Sigmoid colon (tissue), 6 donors: ENCODE measurements at regions not wholly inside any gene's neighbourhood (a gene's known extent, or its start where the extent isn't known, plus 50 kb on each side); places are given as distances from the start of the nearest gene placed in this dataset.

Experiments used
- DNase-seq: peaks from one replicate; pipeline ENCODE4 v3.0.0-alpha.2; 2019
- H3K27ac ChIP-seq, 4 donors: fragments of 200-600 bp; sonication (generic); one replicate each; pipeline ENCODE4 v1.5.1; 2016 to 2019; ENCODE audit warnings: mild to moderate bottlenecking in 1 of 4
- H3K27me3 ChIP-seq, 3 donors: fragments of 200-600 bp; sonication (generic); one replicate each; pipeline ENCODE4 v1.5.1; 2019; ENCODE audit warnings: mild to moderate bottlenecking in 1 of 3
- H3K36me3 ChIP-seq, 4 donors: fragments of 200-600 bp; sonication (generic); one replicate each; pipeline ENCODE4 v1.5.1; 2016 to 2019
- H3K4me1 ChIP-seq, 4 donors: fragments of 200-600 bp; sonication (generic); one replicate each; pipeline ENCODE4 v1.5.1; 2017 to 2019
- H3K4me3 ChIP-seq, 4 donors: fragments of 200-600 bp; sonication (generic); one replicate each; pipeline ENCODE4 v1.5.1; 2017 to 2019; ENCODE audit warnings: mild to moderate bottlenecking in 2 of 4, moderate library complexity in 1 of 4
- H3K9me3 ChIP-seq, 4 donors: fragments of 200-600 bp in 3 of 4; sonication (generic) in 3 of 4; one replicate each; pipeline versions ENCODE4 v1.5.1 to v1.6.1; 2013 to 2019
- CTCF ChIP-seq, 4 experiments: fragments of 450-650 bp in 3 of 4; fragments of 200-600 bp in 1 of 4; IDR thresholded peaks; one replicate each; pipeline ENCODE4 v1.5.1; 2016 to 2019; ENCODE audit warnings: antibody characterized with exemption in 4 of 4, mild to moderate bottlenecking in 3 of 4, moderate library complexity in 2 of 4
- EP300 ChIP-seq, 4 donors: sonication (generic); formaldehyde crosslinking; IDR thresholded peaks; one replicate each; pipeline ENCODE4 v1.6.1; 2017; ENCODE audit warnings: antibody characterized with exemption in 4 of 4
- POLR2A ChIP-seq, 2 donors: fragments of 450-650 bp; IDR thresholded peaks; one replicate each; pipeline ENCODE4 v1.6.1; 2016; ENCODE audit warnings: antibody characterized with exemption in 2 of 2, mild to moderate bottlenecking in 2 of 2, moderate library complexity in 2 of 2
- POLR2AphosphoS5 ChIP-seq, 4 donors: sonication (generic); formaldehyde crosslinking; IDR thresholded peaks; one replicate each; pipeline ENCODE4 v1.6.1; 2017; ENCODE audit warnings: antibody characterized with exemption in 4 of 4
- WGBS, 2 donors: extraction: QIAGEN DNeasy Blood & Tissue Kit; methylation state at CpG; one replicate each; pipeline ENCODE4 v1.1.7; 2013; 5-methylcytosine and 5-hydroxymethylcytosine counted together
- intact Hi-C: fragments of 100-400 bp; cut with DNase I; formaldehyde crosslinking; loops from one replicate; pipeline ENCODE4 v1.15.1; 2023
- donor health status: healthy with polysubstance abuse.
- donor health status: healthy.

DNA sequence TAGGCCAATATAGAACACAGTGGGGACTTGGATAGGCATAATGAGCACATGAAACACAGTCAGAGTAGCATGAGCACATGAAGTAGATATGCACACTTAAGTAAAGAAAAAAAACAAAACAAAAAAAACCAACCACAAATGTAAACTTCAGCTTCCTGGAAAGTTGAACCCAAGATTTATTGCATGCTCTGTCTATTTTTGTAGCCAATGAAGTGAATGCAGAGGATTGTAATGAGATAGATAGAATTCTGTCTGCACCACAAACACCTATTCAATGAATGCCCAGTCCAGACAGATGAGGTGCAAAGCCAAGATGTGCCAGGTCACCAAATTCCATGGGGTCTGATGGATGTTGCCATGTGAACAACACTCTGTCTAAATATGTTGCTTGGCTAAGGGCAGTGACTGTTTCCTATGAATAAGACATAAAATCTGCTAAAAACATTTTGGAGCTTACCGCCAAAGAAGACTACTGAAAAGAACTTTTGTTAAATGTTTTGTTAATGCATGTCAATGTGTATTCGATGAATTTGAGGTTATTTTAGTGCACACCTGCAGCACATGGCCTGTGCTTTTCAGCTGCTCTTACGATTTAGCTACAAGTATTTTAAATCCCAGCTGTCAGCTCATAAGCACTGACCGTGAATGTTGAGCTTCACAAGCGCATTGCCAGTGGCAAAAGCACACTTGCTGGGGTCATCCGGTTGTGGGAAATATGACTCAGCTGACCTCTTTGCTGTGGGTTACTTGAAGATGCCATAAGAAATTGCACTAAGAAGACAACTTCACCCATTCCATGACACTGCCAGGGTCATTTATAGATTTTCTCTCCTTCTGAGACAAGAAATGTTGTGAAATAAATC, 374.8 kb upstream of the GNPDA2 start:
- Histone ChIP-seq H3K27me3 (no peaks in the 10 kb centered on the region), H3K36me3 (no peaks in the 10 kb centered on the region), H3K4me1 (no peaks in the 10 kb centered on the region), H3K9me3 (no peaks in the 10 kb centered on the region), H3K27ac (no peak overlapping the region), H3K4me3 (no peak overlapping the region)
- no peak for DNase-seq
- 87 to 88% methylated on average over 6 of the region's 6 CpGs for WGBS, 2 donors
- intact Hi-C loops, result no loop called here
- no peak for TF ChIP-seq POLR2AphosphoS5 (IDR thresholded peaks at IDR 0.05)
- TF ChIP-seq EP300 (IDR thresholded peaks at IDR 0.05), result no peak
- no peak for TF ChIP-seq POLR2A (IDR thresholded peaks at IDR 0.05)
- no peak for TF ChIP-seq CTCF (IDR thresholded peaks at IDR 0.05)

- TF ChIP-seq POLR2AphosphoS5 (IDR thresholded peaks at IDR 0.05) (no peak), POLR2A (IDR thresholded peaks at IDR 0.05) (no peak), CTCF (IDR thresholded peaks at IDR 0.05) (no peak), EP300 (IDR thresholded peaks at IDR 0.05) (no peak)
- H3K27ac ChIP-seq, result no peak overlapping the region
- no peaks in the 10 kb centered on the region for H3K27me3 ChIP-seq
- no peaks in the 10 kb centered on the region for H3K9me3 ChIP-seq
- no peaks in the 10 kb centered on the region for H3K4me1 ChIP-seq
- 39 to 84% methylated on average over 1 of the region's 1 CpG for WGBS, 2 donors
- no peak for DNase-seq
- no peak overlapping the region for H3K4me3 ChIP-seq
- intact Hi-C loops, result no loop called here
- H3K36me3 ChIP-seq, result no peaks in the 10 kb centered on the region
Observed at GRCh38 chr4:45099471-45099870, 373.1 kb upstream of the GNPDA2 start.

DNA sequence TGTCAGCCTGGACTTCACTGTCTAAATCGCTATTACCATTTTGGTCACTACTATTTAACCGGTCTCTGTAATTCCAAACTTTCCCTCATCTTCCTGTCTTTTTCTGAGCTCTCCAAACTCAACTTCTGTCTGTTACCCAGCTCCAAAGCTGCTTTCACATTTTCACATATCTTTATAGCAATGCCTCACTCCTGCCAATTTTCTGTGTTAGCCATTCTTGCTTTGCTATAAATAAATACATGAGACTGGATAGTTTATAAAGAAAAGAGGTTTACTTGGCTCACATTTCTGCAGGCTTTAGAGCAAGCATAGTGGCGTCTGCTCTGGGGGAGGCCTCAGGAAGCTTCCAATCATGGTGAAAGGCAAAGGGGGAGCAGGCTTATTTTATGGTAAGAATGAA, 368.3 kb upstream of the GNPDA2 start:
- no peaks in the 10 kb centered on the region for H3K36me3 ChIP-seq
- TF ChIP-seq CTCF (IDR thresholded peaks at IDR 0.05) (no peak), EP300 (IDR thresholded peaks at IDR 0.05) (no peak), POLR2AphosphoS5 (IDR thresholded peaks at IDR 0.05) (no peak), POLR2A (IDR thresholded peaks at IDR 0.05) (no peak)
- 81 to 82% methylated on average over 3 of the region's 3 CpGs for WGBS, 2 donors
- H3K9me3 ChIP-seq, result no peaks in the 10 kb centered on the region
- no peaks in the 10 kb centered on the region for H3K27me3 ChIP-seq
- no peak for DNase-seq
- no peaks in the 10 kb centered on the region for H3K4me1 ChIP-seq
- no peak overlapping the region for H3K27ac ChIP-seq
- no peak overlapping the region for H3K4me3 ChIP-seq
- intact Hi-C loops, result no loop called here

DNA sequence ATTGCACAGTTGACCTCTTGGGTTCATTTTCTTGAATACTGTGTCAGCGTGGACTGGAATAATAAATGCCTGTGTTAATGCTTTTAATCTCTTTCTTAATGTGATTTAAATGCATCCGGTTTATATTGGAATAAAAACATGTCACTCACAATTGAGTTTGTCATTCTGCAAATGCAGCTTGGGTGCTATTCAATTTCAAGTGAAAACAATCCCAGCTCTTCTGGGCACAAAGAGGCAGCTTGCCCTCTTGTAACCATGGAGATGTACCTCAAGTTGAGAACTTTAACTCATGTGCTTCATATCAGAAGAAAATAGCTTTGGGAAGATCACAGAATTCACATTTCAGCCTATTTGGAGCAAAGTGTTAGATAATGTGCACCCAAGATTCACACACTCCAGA, 355.7 kb upstream of the GNPDA2 start:
- no peaks in the 10 kb centered on the region for H3K27me3 ChIP-seq
- no peak for DNase-seq
- H3K4me1 ChIP-seq, result no peaks in the 10 kb centered on the region
- H3K9me3 ChIP-seq, result no peaks in the 10 kb centered on the region
- H3K4me3 ChIP-seq, result no peak overlapping the region
- WGBS, 2 donors, result 86 to 88% methylated on average over 2 of the region's 2 CpGs
- no peak for TF ChIP-seq EP300 (IDR thresholded peaks at IDR 0.05)
- no peak for TF ChIP-seq POLR2A (IDR thresholded peaks at IDR 0.05)
- no peak for TF ChIP-seq POLR2AphosphoS5 (IDR thresholded peaks at IDR 0.05)
- no peak for TF ChIP-seq CTCF (IDR thresholded peaks at IDR 0.05)
- intact Hi-C loops, result no loop called here
- H3K36me3 ChIP-seq, result no peaks in the 10 kb centered on the region
- no peak overlapping the region for H3K27ac ChIP-seq

GRCh38 chr4:45079616-45080015, 353.3 kb upstream of the GNPDA2 start:
- intact Hi-C loops, result no loop called here
- Histone ChIP-seq H3K4me1 (no peaks in the 10 kb centered on the region), H3K36me3 (no peaks in the 10 kb centered on the region), H3K4me3 (no peak overlapping the region), H3K27ac (no peak overlapping the region), H3K27me3 (no peaks in the 10 kb centered on the region), H3K9me3 (no peaks in the 10 kb centered on the region)
- no peak for DNase-seq
- TF ChIP-seq POLR2AphosphoS5 (IDR thresholded peaks at IDR 0.05) (no peak), POLR2A (IDR thresholded peaks at IDR 0.05) (no peak), CTCF (IDR thresholded peaks at IDR 0.05) (no peak), EP300 (IDR thresholded peaks at IDR 0.05) (no peak)
- 63 to 74% methylated on average over 1 of the region's 1 CpG for WGBS, 2 donors
